ENCODE measurements at regions not wholly inside any gene's neighbourhood (a gene's known extent, or its start where the extent isn't known, plus 50 kb on each side); places are given as distances from the start of the nearest gene placed in this dataset.

GRCh38 chr6:5936140-5936539 lies 70.6 kb downstream of the NRN1 start:
- no peak overlapping the region for H3K4me3 ChIP-seq (ENCODE audit: low read depth in 2 of 2, low read length in 2 of 2)
- no TSS peak for BruUV-seq (replicated peaks)
- DNase-seq (ENCODE audit: low read depth, low spot score) (no peak), ATAC-seq (no peak)
- no peaks in the 10 kb centered on the region for H3K4me1 ChIP-seq (ENCODE audit: control insufficient read depth, insufficient read depth, low read length)
- no peaks in the 10 kb centered on the region for H3K9me3 ChIP-seq (ENCODE audit: control insufficient read depth, insufficient read depth, low read depth, low read length)
- intact Hi-C loops (cut with micrococcal nuclease; ENCODE audit: unreplicated experiment) (no loop called here), in situ Hi-C loops (cut with HindIII; ENCODE audit: low pct_unique_long_range_greater_than_20kb, low sequenced_read_pairs) (no loop called here)
- peaks cover 8% of the 10 kb centered on the region for H3K27me3 ChIP-seq (ENCODE audit: control insufficient read depth, insufficient read depth, low read length)
- ChIA-PET POLR2A (no interaction called here), CTCF (no interaction called here)
- H3K36me3 ChIP-seq (ENCODE audit: control insufficient read depth, insufficient read depth, low read length), result no peaks in the 10 kb centered on the region
- TF ChIP-seq POLR2AphosphoS5 (IDR thresholded peaks at IDR 0.05; ENCODE audit: low read depth, low read length), result no peak
- TF ChIP-seq REST (IDR thresholded peaks at IDR 0.05; ENCODE audit: insufficient read depth in 1 of 2, low read depth in 2 of 2, low read length in 1 of 2), result no peak
- TF ChIP-seq SIN3A (IDR thresholded peaks at IDR 0.05; ENCODE audit: borderline replicate concordance, insufficient read depth, low read depth, low read length), result no peak
- TF ChIP-seq, protein P1, sequence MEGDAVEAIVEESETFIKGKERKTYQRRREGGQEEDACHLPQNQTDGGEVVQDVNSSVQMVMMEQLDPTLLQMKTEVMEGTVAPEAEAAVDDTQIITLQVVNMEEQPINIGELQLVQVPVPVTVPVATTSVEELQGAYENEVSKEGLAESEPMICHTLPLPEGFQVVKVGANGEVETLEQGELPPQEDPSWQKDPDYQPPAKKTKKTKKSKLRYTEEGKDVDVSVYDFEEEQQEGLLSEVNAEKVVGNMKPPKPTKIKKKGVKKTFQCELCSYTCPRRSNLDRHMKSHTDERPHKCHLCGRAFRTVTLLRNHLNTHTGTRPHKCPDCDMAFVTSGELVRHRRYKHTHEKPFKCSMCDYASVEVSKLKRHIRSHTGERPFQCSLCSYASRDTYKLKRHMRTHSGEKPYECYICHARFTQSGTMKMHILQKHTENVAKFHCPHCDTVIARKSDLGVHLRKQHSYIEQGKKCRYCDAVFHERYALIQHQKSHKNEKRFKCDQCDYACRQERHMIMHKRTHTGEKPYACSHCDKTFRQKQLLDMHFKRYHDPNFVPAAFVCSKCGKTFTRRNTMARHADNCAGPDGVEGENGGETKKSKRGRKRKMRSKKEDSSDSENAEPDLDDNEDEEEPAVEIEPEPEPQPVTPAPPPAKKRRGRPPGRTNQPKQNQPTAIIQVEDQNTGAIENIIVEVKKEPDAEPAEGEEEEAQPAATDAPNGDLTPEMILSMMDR (IDR thresholded peaks at IDR 0.05), result no peak
- TF ChIP-seq TCF7L2 (IDR thresholded peaks at IDR 0.05; ENCODE audit: low read depth, low read length), result no peak
- no peak overlapping the region for H3K27ac ChIP-seq (ENCODE audit: low read length)

- no peak overlapping the region for H3K27ac ChIP-seq (ENCODE audit: low read length)
- ChIA-PET CTCF (no interaction called here), POLR2A (no interaction called here)
- no TSS peak for BruUV-seq (replicated peaks)
- intact Hi-C loops (cut with micrococcal nuclease; ENCODE audit: unreplicated experiment) (no loop called here), in situ Hi-C loops (cut with HindIII; ENCODE audit: low pct_unique_long_range_greater_than_20kb, low sequenced_read_pairs) (no loop called here)
- ATAC-seq (no peak), DNase-seq (ENCODE audit: low read depth, low spot score) (no peak)
- H3K27me3 ChIP-seq (ENCODE audit: control insufficient read depth, insufficient read depth, low read length), result peaks cover 8% of the 10 kb centered on the region
- H3K9me3 ChIP-seq (ENCODE audit: control insufficient read depth, insufficient read depth, low read depth, low read length), result no peaks in the 10 kb centered on the region
- H3K4me3 ChIP-seq (ENCODE audit: low read depth in 2 of 2, low read length in 2 of 2), result no peak overlapping the region
- H3K36me3 ChIP-seq (ENCODE audit: control insufficient read depth, insufficient read depth, low read length), result no peaks in the 10 kb centered on the region
- no peaks in the 10 kb centered on the region for H3K4me1 ChIP-seq (ENCODE audit: control insufficient read depth, insufficient read depth, low read length)
- TF ChIP-seq REST (IDR thresholded peaks at IDR 0.05; ENCODE audit: insufficient read depth in 1 of 2, low read depth in 2 of 2, low read length in 1 of 2) (0 out of 4 replicates have a peak, but pooled peaks of 1 of the 2 experiments have one; percentile 38), TCF7L2 (IDR thresholded peaks at IDR 0.05; ENCODE audit: low read depth, low read length) (no peak), POLR2AphosphoS5 (IDR thresholded peaks at IDR 0.05; ENCODE audit: low read depth, low read length) (no peak)
These were observed 75.8 kb downstream of the NRN1 start for GRCh38 chr6:5930968-5931367.

Measured in Panc1 (cell line).